Astrocyte of the cerebellum (primary cell): ENCODE measurements at regions not wholly inside any gene's neighbourhood (a gene's known extent, or its start where the extent isn't known, plus 50 kb on each side); places are given as distances from the start of the nearest gene placed in this dataset.

ENCODE experiments used
- DNase-seq: peaks from one replicate; pipeline ENCODE4 v3.0.0-alpha.2; 2011; ENCODE audit warnings: low read depth
- H3K4me3 ChIP-seq: 2 replicates; pipeline ENCODE4 v1.5.1; 2011; ENCODE audit warnings: mild to moderate bottlenecking, low read depth, low read length, moderate library complexity
- in situ Hi-C: cut with HindIII; loops from 2 replicates; pipeline ENCODE4 v1.10.0; 2017; ENCODE audit warnings: low sequenced_read_pairs
- TF ChIP-seq, protein P1 (sequence below): IDR thresholded peaks from 2 replicates; pipeline ENCODE4 v1.5.1; 2012; ENCODE audit warnings: low read length, low read depth, moderate library complexity, mild to moderate bottlenecking; ENCODE audit errors: missing control alignments

DNA sequence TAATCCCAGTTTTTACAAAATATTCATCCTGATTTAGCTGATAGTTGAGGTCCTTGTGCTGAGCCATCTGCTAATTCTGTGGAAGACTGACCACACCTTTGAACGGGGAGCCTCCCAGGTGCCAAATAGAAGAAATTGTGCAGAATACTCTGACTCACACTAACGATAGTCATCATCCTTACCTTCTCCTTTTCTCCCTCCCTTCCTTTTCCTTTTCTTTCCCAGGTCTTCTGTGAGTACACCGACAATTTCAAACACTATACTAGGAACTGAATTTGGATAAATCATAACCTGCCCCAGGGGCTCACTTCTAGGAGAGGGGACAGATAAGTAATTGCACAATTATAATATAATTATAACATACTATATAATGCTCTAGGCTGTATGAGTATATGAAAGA lies 73.1 kb upstream of the CTSC start:
- no peak overlapping the region for H3K4me3 ChIP-seq
- TF ChIP-seq, protein P1, sequence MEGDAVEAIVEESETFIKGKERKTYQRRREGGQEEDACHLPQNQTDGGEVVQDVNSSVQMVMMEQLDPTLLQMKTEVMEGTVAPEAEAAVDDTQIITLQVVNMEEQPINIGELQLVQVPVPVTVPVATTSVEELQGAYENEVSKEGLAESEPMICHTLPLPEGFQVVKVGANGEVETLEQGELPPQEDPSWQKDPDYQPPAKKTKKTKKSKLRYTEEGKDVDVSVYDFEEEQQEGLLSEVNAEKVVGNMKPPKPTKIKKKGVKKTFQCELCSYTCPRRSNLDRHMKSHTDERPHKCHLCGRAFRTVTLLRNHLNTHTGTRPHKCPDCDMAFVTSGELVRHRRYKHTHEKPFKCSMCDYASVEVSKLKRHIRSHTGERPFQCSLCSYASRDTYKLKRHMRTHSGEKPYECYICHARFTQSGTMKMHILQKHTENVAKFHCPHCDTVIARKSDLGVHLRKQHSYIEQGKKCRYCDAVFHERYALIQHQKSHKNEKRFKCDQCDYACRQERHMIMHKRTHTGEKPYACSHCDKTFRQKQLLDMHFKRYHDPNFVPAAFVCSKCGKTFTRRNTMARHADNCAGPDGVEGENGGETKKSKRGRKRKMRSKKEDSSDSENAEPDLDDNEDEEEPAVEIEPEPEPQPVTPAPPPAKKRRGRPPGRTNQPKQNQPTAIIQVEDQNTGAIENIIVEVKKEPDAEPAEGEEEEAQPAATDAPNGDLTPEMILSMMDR, result no peak
- DNase-seq, result no peak
- in situ Hi-C loops, result loop anchor here (10.0 to 25.0 kb wide), 2 partner anchors 64 to 127 kb away; no protein-coding TSS in a partner anchor

DNA sequence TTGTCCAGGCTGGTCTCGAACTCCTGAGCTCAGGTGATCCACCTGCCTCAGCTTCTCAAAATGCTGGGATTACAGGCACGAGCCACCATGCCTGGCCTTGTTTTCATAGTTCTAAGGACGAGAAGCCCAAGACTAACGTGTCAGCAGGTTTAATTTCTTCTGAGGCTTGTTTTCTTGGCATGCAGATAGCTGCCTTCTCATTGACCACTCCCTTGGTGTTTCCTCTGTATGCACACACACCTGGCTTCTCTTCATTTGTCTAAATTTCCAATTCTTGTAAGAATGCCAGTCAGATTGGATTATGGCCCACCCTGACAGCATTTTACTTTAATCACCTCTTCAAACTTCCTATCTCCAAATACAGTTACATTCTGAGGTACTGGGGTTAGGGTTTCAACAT lies 72.5 kb upstream of the CTSC start:
- in situ Hi-C loops, result loop anchor here (10.0 to 25.0 kb wide), 2 partner anchors 65 to 127 kb away; no protein-coding TSS in a partner anchor
- no peak for DNase-seq
- TF ChIP-seq, protein P1, result no peak
- no peak overlapping the region for H3K4me3 ChIP-seq

DNA sequence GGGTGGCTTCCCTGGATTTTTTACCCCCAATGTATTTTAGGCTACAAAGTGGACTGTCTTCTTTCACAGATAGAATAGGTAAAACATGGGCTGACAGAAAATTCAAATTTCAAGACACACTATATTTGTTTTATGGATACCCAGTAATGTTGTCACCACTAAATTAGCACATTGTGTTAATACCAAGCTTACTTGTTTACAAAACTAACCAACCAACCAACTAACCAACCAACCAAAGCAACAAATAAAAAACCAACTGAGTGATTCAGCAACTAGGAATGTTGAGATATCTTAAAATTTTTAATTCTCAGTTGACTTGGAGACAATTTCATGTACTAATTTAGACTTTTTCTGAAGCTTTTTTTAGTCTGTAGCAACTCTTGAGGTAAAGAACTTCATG lies 69.3 kb upstream of the CTSC start:
- TF ChIP-seq, protein P1, result no peak
- H3K4me3 ChIP-seq, result no peak overlapping the region
- in situ Hi-C loops, result loop anchor here (25.0 kb wide), 1 partner anchor 130 kb away; no protein-coding TSS in a partner anchor
- no peak for DNase-seq

DNA sequence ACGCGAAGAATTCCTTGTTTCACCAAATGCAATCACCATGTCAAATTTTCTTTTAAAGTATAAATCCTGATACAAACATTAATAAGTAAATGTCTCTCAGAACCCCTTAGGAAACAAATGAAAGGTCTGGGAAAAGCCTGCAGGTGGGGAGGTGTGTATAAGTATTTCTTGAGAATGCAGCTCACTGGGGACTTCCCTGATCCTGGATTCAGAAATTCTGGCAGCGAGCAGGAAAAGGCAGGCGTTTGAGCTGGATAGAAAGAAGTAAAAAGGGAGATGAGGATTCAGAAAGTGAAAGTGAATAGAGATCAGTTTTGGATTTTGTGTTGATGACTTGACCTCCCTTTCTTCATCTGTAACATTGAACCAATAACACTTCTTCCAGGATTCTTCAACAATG lies 68.3 kb upstream of the CTSC start:
- TF ChIP-seq, protein P1, result no peak
- DNase-seq, result no peak
- in situ Hi-C loops, result loop anchor here (25.0 kb wide), 1 partner anchor 131 kb away; no protein-coding TSS in a partner anchor
- no peak overlapping the region for H3K4me3 ChIP-seq

DNA sequence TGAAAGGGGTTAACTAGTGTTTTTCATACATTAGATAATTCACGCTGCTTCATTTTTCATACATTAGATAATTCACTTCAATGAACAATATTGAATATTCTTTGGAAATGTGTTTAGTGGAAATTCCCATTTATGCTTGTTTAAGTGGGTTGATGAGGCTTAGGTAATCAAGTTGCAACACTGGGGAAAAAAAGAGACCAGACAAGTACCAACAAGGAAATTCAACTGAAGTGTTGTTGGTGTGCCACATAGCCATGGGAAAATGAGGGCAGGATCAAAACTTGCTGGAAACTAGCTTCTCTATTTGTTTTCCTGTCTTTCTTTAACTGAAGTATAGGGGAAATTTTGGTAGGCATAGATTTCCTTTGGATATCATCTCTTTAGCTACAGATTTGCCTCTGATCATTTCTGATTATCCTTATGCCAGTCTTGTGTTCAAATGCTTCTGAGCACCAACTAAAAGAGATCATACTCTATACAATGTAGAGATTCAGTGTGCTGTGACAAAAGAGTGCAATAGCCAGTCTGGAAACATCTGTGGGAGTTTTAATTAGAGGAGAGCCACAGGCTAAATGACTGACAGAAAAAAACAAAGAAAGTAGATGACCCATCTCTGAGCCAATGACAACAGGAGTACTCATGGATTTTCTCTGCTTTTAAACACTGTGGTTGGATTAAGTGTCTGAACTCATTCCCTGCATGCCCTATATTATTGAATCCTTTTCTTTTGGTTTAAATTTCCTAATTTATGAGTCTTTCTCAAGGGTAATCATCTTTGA lies 67.6 kb upstream of the CTSC start:
- TF ChIP-seq, protein P1, result no peak
- in situ Hi-C loops, result loop anchor here (25.0 kb wide), 1 partner anchor 132 kb away; no protein-coding TSS in a partner anchor
- DNase-seq, result no peak
- no peak overlapping the region for H3K4me3 ChIP-seq

DNA sequence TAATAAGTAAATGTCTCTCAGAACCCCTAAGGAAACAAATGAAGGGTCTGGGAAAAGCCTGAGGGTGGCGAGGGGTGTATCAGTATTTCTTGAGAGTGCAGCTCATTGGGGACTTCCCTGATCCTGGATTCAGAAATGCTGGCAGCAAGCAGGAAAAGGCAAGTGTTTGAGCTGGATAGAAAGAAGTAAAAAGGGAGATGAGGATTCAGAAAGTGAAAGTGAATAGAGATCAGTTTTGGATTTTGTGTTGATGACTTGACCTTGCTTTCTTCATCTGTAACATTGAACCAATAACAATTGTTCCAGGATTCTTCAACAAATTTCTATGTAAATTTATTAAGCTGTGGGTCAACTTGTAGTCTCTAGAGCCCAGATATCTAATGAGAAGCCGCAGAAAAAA lies 66.9 kb upstream of the CTSC start:
- no peak overlapping the region for H3K4me3 ChIP-seq
- TF ChIP-seq, protein P1, result no peak
- no peak for DNase-seq
- in situ Hi-C loops, result loop anchor here (25.0 kb wide), 1 partner anchor 133 kb away; no protein-coding TSS in a partner anchor
